A549 (cell line): ENCODE measurements at regions not wholly inside any gene's neighbourhood (a gene's known extent, or its start where the extent isn't known, plus 50 kb on each side); places are given as distances from the start of the nearest gene placed in this dataset.

Source experiments
- ATAC-seq, 2 experiments: fragments of 200-7000 bp in 1 of 2; fragments of >200 bp in 1 of 2; cut with Nextera tagmentation in 1 of 2; cut with Tn5 transposase in 1 of 2; 3 replicates each; pipeline versions ENCODE4 v1.8.0 to v1.9.1; 2018 to 2020; ENCODE audit warnings: mild to moderate bottlenecking in 1 of 2, moderate library complexity in 1 of 2
- CTCF ChIA-PET: fragments of 300-600 bp; sonication (Branson Sonifier 250); formaldehyde crosslinking; extraction: SDS; loops from one replicate; lab custom pipeline; 2021; ENCODE audit warnings: antibody characterized with exemption, inconsistent platforms; lab: Yijun Ruan, JAX
- POLR2A ChIA-PET: fragments of 350-600 bp; formaldehyde crosslinking; extraction: SDS; loops from one replicate; lab custom pipeline; 2021; ENCODE audit warnings: antibody characterized with exemption, inconsistent platforms; lab: Yijun Ruan, JAX
- DNase-seq, 2 experiments: peaks; one replicate each; pipeline versions ENCODE4 v3.0.0 to v3.0.0-alpha.2; 2011 to 2016; ENCODE audit warnings: low read depth in 1 of 2, low spot score in 1 of 2
- FAIRE-seq: peaks from 2 replicates; lab custom pipeline; 2011; peaks lifted over from hg19 to GRCh38; lab: Jason Lieb, UNC
- H3K27ac ChIP-seq, 2 experiments: fragments of >200 bp; sonication (Bioruptor Twin); formaldehyde crosslinking; 3 replicates each; pipeline ENCODE4 v1.5.1; 2016 to 2017
- H3K4me1 ChIP-seq: fragments of >200 bp; sonication (Bioruptor Twin); formaldehyde crosslinking; 3 replicates; pipeline ENCODE4 v1.6.1; 2016
- H3K4me2 ChIP-seq: fragments of >200 bp; sonication (Bioruptor Twin); formaldehyde crosslinking; 3 replicates; pipeline ENCODE4 v1.6.1; 2016
- H3K4me3 ChIP-seq: fragments of >200 bp; sonication (Bioruptor Twin); formaldehyde crosslinking; 3 replicates; pipeline ENCODE4 v1.5.1; 2016
- H3K9me3 ChIP-seq: fragments of >200 bp; sonication (Bioruptor Twin); formaldehyde crosslinking; 3 replicates; pipeline ENCODE4 v1.6.1; 2016
- BHLHE40 ChIP-seq: IDR thresholded peaks from 2 replicates; pipeline ENCODE4 v1.6.1; 2012; ENCODE audit warnings: low read depth, low read length, inconsistent platforms
- CBX2 ChIP-seq: fragments of 200-600 bp; sonication (generic); IDR thresholded peaks from 2 replicates; pipeline ENCODE4 v1.6.1; 2016; ENCODE audit warnings: low read depth, mild to moderate bottlenecking, borderline replicate concordance
- CBX8 ChIP-seq: fragments of 200-600 bp; sonication (generic); IDR thresholded peaks from 2 replicates; pipeline ENCODE4 v1.6.1; 2016
- CEBPB ChIP-seq, 2 experiments: fragments of >200 bp in 1 of 2; sonication (Bioruptor Twin) in 1 of 2; formaldehyde crosslinking in 1 of 2; IDR thresholded peaks; 2 replicates each; pipeline ENCODE4 v1.6.1; 2012 to 2016
- CHD4 ChIP-seq: fragments of 200-600 bp; sonication (generic); IDR thresholded peaks from 2 replicates; pipeline ENCODE4 v1.6.1; 2016; ENCODE audit warnings: antibody characterized with exemption, mild to moderate bottlenecking, borderline replicate concordance
- E2F6 ChIP-seq: IDR thresholded peaks from 2 replicates; pipeline ENCODE4 v1.6.1; 2012; ENCODE audit warnings: low read depth, borderline replicate concordance
- EHF ChIP-seq: fragments of 250-450 bp; sonication (Bioruptor Pico); IDR thresholded peaks from 2 replicates; pipeline ENCODE4 v1.5.0; 2020; ENCODE audit warnings: mild to moderate bottlenecking
- EP300 ChIP-seq, 2 experiments: fragments of >200 bp; sonication (Bioruptor Twin); formaldehyde crosslinking; IDR thresholded peaks; 2 replicates in 1 of 2; 3 replicates in 1 of 2; pipeline ENCODE4 v1.6.1; 2016 to 2017
- ESRRA ChIP-seq: fragments of 150-350 bp; IDR thresholded peaks from 2 replicates; pipeline ENCODE4 v1.6.1; 2014; ENCODE audit warnings: mild to moderate bottlenecking, low read length, borderline replicate concordance
- FOSB ChIP-seq: fragments of 250-450 bp; sonication (Bioruptor Pico); IDR thresholded peaks from 2 replicates; pipeline ENCODE4 v1.5.0; 2020; ENCODE audit warnings: mild to moderate bottlenecking, moderate library complexity
- HES2 ChIP-seq: fragments of >200 bp; sonication (Bioruptor Twin); formaldehyde crosslinking; IDR thresholded peaks from 2 replicates; pipeline ENCODE4 v1.6.1; 2016
- HOXA7 ChIP-seq: fragments of 250-450 bp; sonication (Bioruptor Pico); IDR thresholded peaks from 2 replicates; pipeline ENCODE4 v1.5.0; 2020; ENCODE audit warnings: mild to moderate bottlenecking, moderate library complexity
- HOXB5 ChIP-seq: fragments of 250-450 bp; sonication (Bioruptor Pico); IDR thresholded peaks from 2 replicates; pipeline ENCODE4 v1.5.0; 2020; ENCODE audit warnings: mild to moderate bottlenecking, moderate library complexity
- JUN ChIP-seq, 2 experiments: fragments of >200 bp; sonication (Bioruptor Twin); formaldehyde crosslinking; IDR thresholded peaks; 2 replicates in 1 of 2; 3 replicates in 1 of 2; pipeline ENCODE4 v1.6.1; 2016 to 2017
- JUNB ChIP-seq: fragments of >200 bp; sonication (Bioruptor Twin); formaldehyde crosslinking; IDR thresholded peaks from 2 replicates; pipeline ENCODE4 v1.6.1; 2016
- KDM1A ChIP-seq: fragments of 200-600 bp; sonication (generic); IDR thresholded peaks from 2 replicates; pipeline ENCODE4 v1.6.1; 2016; ENCODE audit warnings: low read depth, mild to moderate bottlenecking
- MAX ChIP-seq: IDR thresholded peaks from 2 replicates; pipeline ENCODE4 v1.6.1; 2012
- MAZ ChIP-seq: fragments of 150-350 bp; IDR thresholded peaks from 2 replicates; pipeline ENCODE4 v1.6.1; 2014; ENCODE audit warnings: antibody characterized with exemption, low read depth, low read length, borderline replicate concordance
- NFE2L2 ChIP-seq: fragments of 150-350 bp; conservative IDR thresholded peaks from 2 replicates; pipeline ENCODE4 v1.6.1; 2014; ENCODE audit warnings: low read length
- PHF8 ChIP-seq: fragments of 200-600 bp; sonication (generic); IDR thresholded peaks from 2 replicates; pipeline ENCODE4 v1.6.1; 2016; ENCODE audit warnings: low read depth, mild to moderate bottlenecking, antibody characterized with exemption, moderate library complexity, borderline replicate concordance
- POLR2A ChIP-seq: IDR thresholded peaks from 2 replicates; pipeline ENCODE4 v1.6.1; 2012; ENCODE audit warnings: mild to moderate bottlenecking, low read length
- RAD21 ChIP-seq, 2 experiments: fragments of >200 bp in 1 of 2; sonication (Bioruptor Twin) in 1 of 2; formaldehyde crosslinking in 1 of 2; IDR thresholded peaks in 1 of 2; conservative IDR thresholded peaks in 1 of 2; 2 replicates in 1 of 2; 3 replicates in 1 of 2; pipeline ENCODE4 v1.6.1; 2012 to 2018; ENCODE audit warnings: inconsistent platforms in 1 of 2
- RFX5 ChIP-seq: fragments of 450-650 bp; IDR thresholded peaks from 2 replicates; pipeline ENCODE4 v1.7.1; 2014; ENCODE audit warnings: antibody characterized with exemption, mild to moderate bottlenecking, moderate library complexity
- ZFP36 ChIP-seq: fragments of 450-650 bp; IDR thresholded peaks from 2 replicates; pipeline ENCODE4 v1.6.1; 2014; ENCODE audit warnings: borderline replicate concordance; ENCODE audit not compliant: partially characterized antibody
- ZSCAN20 ChIP-seq: fragments of 250-450 bp; sonication (Bioruptor Pico); IDR thresholded peaks from 2 replicates; pipeline ENCODE4 v1.8.0; 2022; ENCODE audit warnings: mild to moderate bottlenecking, moderate library complexity
- WGBS: methylation state at CpG from one replicate; pipeline ENCODE4 v1.1.6; 2017; ENCODE audit errors: missing lambda C conversion rate; 5-methylcytosine and 5-hydroxymethylcytosine counted together
- TF ChIP-seq, protein P1 (sequence below): fragments of 450-650 bp; IDR thresholded peaks from 2 replicates; pipeline ENCODE4 v1.6.1; 2014; ENCODE audit warnings: antibody characterized with exemption

DNA sequence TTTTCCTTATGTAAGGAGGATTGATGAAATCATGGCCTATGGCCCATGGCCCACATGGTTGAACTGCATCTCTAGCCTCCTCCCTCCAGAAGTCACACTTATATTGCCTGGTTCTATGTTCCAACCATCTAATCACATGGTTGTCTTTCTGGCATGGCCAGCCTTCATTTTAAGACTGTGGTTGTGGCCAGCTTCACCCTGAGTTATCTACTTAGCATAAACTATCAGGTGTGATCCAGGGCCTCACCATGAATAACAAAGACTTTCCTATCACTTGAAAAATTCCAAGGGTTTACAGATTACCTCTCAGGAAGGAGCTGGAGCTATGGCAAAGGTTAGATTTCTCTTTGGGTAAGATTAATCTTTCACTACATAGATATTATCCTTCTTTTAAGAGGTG lies 222.8 kb downstream of the SNCA start:
- ChIA-PET POLR2A (no interaction called here), CTCF (no interaction called here)
- DNase-seq = no peak
- TF ChIP-seq ZFP36 (no peak), CEBPB (IDR thresholded peaks at IDR 0.05) (no peak), MAX (no peak), HES2 (no peak), PHF8 (no peak)
- no peak overlapping the region for H3K4me2 ChIP-seq
- H3K4me1 ChIP-seq = no peaks in the 10 kb centered on the region
- H3K4me3 ChIP-seq = no peak overlapping the region
- no peak for ATAC-seq
- no peak overlapping the region for H3K27ac ChIP-seq
- no peak for FAIRE-seq
- no peaks in the 10 kb centered on the region for H3K9me3 ChIP-seq

- no peak for FAIRE-seq
- ChIA-PET CTCF (interaction anchor here (1.4 kb wide), 1 partner anchor 12 kb away, joined by 3 read pairs; no protein-coding TSS in a partner anchor), POLR2A (no interaction called here)
- 0% methylated on average over 1 of the region's 4 CpGs for WGBS
- TF ChIP-seq ZFP36 = no peak
- TF ChIP-seq ZSCAN20 (CRISPR knock-in tag) = no peak
- no peak for TF ChIP-seq KDM1A
- TF ChIP-seq HOXB5 (CRISPR knock-in tag) = no peak
- no peak for TF ChIP-seq MAZ
- no peak for TF ChIP-seq NFE2L2
- TF ChIP-seq ESRRA = no peak
- no peak for TF ChIP-seq RFX5
- no peak for TF ChIP-seq CEBPB (IDR thresholded peaks at IDR 0.05)
- TF ChIP-seq EP300 (IDR thresholded peaks at IDR 0.05) = no peak
- TF ChIP-seq E2F6 = no peak
- TF ChIP-seq CBX8 = no peak
- TF ChIP-seq, protein P1, sequence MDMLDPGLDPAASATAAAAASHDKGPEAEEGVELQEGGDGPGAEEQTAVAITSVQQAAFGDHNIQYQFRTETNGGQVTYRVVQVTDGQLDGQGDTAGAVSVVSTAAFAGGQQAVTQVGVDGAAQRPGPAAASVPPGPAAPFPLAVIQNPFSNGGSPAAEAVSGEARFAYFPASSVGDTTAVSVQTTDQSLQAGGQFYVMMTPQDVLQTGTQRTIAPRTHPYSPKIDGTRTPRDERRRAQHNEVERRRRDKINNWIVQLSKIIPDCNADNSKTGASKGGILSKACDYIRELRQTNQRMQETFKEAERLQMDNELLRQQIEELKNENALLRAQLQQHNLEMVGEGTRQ = no peak
- Histone ChIP-seq H3K9me3 (no peaks in the 10 kb centered on the region), H3K4me3 (no peak overlapping the region), H3K4me1 (no peaks in the 10 kb centered on the region), H3K4me2 (no peak overlapping the region), H3K27ac (no peak overlapping the region)
- DNase-seq = no peak
- ATAC-seq = no peak
Measured at GRCh38 chr4:89610236-89610635, 226.7 kb downstream of the SNCA start.

GRCh38 chr4:89609756-89610155 lies 227.2 kb downstream of the SNCA start:
- no peaks in the 10 kb centered on the region for H3K4me1 ChIP-seq
- ChIA-PET POLR2A (no interaction called here), CTCF (interaction anchor here (1.4 kb wide), 1 partner anchor 12 kb away, joined by 3 read pairs; no protein-coding TSS in a partner anchor)
- H3K27ac ChIP-seq = no peak overlapping the region
- DNase-seq = no peak
- FAIRE-seq = no peak
- H3K9me3 ChIP-seq = no peaks in the 10 kb centered on the region
- TF ChIP-seq POLR2A (no peak), CHD4 (no peak), EHF (CRISPR knock-in tag) (no peak), CBX2 (no peak), ESRRA (no peak), CEBPB (IDR thresholded peaks at IDR 0.05) (no peak), JUNB (no peak), RAD21 (conservative IDR thresholded peaks at IDR 0.05 in 1 of 2, IDR thresholded peaks at IDR 0.05 in 1 of 2) (no peak), HOXA7 (CRISPR knock-in tag) (no peak), FOSB (CRISPR knock-in tag) (no peak), BHLHE40 (no peak), E2F6 (no peak), JUN (IDR thresholded peaks at IDR 0.05) (no peak)
- H3K4me3 ChIP-seq = no peak overlapping the region
- no peak overlapping the region for H3K4me2 ChIP-seq
- 71% methylated on average over 5 of the region's 5 CpGs for WGBS
- ATAC-seq = no peak
